CD4-positive, alpha-beta T cell treated with Interleukin-4 for 1 hour (primary cell): ENCODE measurements at regions not wholly inside any gene's neighbourhood (a gene's known extent, or its start where the extent isn't known, plus 50 kb on each side); places are given as distances from the start of the nearest gene placed in this dataset.
"Not testable (repeated sequence)": the region's sequence is repeated elsewhere in the genome, so short reads cannot be mapped to it uniquely, and the experiment has no call there.

Experiments
- DNase-seq, 2 donors: peaks; one replicate each; pipeline ENCODE4 v3.0.0-alpha.2; 2020 to 2022

DNA sequence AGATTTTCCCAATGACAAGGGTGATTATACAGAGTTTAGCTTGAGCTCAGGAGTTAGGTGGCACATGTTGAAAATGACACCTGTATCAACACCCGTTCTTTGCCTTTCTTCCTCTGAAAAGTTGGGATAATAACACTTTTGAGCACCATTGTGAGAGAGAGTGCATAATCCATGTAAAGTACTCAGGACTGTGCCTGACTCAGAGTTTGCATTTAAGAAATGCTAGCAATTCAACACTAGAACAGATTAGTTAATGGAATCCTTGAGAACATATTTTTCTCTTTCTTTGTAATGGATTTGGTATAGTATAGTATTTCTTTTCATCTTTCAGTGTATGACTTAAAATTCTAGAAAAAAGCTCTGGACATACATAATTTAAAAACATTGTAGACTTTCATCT is 449.2 kb downstream of the GJA1 start:
- no peak for DNase-seq

DNA sequence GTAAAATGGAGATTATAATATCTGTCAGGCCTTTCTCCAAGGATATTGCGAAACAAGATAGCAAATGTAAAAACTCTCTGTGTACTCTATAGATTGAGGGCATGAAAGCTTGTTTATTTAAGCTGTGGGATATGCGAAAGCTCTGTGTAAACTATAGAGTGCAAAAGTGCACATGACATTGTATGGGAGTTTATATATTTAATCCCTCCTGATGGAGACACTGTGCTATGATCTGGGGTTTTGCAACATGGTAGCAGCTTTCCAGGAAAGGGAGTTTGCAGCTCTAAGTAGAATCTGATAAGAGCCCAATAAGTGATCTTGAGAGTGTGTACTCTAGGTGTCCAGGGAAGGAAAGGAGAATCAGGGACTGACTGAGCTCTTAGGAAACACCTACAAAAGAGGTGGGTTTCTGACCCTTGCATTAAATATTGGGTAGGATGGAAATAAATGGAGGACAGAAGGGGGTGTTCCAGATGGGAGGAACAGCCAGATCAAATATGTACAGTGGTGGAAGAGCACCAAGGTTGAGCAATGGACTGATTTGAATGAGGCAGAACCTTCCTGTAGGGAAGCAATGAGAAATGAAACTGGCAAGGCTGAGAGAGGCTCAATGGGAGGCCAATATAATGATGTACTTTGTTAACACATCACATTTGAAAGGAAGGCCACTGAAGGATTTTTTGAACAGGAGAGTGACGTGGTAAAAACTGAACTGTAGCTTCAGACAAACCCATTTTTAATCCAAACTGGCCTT is 450.1 kb downstream of the GJA1 start:
- DNase-seq, result no peak

DNA sequence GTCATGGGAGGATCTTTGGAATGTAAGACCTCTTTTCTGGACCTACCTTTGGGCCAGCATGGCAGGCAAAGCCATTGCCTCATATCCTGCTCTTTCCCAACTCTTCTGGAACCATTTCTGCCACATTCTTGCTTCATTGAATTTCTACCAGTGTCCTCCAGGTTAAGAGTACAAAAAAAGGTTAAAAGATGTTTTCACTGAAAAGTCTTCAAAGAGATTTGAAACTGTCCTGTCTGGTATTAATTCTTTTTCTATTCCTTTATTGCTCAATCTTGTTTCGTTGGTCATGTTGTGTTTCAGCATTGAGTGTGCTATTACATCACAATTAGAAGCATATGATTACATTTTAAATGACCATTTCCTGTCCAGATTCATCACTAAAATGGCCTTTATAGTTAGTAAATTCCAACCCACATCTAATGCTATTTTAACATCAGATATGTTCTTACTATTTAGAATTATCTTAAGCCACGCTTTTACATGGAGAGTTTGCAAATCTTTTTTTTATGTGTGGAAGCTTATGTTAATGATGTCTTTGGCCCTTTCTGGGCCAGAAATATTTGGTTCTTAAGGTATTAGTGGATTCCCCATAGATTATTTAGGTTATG is 450.9 kb downstream of the GJA1 start:
- DNase-seq, result no peak

DNA sequence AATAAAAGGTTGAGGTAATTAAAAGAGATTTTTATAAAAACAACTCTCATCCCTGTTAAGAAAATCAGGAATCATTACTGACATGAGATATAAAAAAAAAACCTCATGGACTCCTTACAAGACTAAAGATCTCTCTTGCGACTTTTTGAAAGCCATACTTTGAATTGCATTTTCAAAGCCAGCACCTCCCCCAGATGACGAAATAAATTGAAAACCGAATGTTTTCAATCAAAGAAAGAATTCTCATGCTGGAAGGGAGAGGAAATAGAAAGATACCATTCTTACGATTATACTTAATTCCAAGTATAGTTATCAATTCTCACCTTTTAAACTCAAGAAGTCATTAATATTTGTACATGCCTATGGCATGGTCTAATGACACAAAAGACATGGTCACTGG is 452.3 kb downstream of the GJA1 start:
- no peak for DNase-seq

DNA sequence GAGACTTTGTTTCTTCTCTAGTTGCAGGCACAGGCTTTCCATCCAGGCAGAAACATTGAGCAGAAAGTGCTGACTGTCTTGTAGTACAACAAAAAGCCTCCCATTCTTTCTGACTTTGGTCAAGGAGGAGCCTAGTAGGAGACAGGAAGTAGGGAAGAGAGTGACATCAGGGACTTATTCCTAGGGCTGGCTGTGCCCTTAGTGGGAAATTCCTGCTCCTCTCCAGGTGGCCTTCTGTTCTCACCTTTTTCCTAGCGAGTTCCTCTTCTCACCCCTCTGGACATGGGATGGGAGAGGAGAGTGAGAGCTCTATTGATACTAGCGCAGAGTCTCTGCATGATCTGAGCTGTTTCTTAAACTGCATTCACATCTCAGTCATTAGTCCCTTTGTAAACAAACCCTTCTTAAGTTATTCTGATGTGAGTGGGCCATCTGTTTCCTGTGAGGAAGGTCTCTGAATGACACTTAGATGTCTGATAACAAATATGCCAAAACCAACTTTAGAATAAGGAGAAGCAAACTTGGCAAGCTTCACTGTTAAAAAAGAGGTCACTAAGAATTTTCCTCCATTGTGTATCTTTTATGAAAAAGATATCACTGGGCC is 455.0 kb downstream of the GJA1 start:
- no peak for DNase-seq

DNA sequence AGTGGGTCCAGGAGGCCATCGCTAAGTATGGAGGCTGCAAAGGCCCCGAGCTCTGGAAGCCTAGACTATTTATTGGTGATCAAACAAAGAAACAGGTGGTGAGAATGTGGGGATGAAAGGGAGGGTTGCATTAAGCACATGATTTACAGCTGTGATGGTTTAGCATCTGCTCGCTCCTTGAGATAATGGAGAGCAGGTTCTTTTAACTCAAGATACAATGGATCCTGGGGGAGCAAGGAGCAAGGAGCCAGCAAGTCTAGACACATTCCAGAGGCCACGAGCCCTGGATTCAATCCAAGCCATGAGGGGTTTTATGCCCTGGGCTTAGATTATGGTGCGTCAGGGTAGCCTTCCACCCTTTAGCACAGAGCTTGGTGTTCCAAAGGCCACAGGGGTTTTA is 460.3 kb downstream of the GJA1 start:
- DNase-seq, result not testable (repeated sequence)

DNA sequence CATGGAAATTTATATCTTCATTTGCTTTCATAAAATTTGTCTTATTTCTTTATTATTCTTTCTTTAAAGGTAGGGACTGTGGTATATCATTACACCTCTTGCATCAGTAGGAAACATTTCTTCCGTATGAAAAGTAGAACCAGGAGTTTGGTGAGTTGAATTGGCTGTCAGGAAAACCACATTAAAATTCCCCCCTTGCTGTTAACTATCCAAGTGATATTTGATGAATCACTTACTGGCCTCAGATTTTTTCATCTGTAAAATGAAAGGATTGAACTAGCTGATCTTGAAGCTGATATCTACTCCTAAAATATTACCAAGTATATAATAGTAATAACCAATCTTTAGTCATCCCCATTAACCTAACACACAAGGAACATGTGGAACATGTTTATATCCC is 460.9 kb downstream of the GJA1 start:
- no peak for DNase-seq

DNA sequence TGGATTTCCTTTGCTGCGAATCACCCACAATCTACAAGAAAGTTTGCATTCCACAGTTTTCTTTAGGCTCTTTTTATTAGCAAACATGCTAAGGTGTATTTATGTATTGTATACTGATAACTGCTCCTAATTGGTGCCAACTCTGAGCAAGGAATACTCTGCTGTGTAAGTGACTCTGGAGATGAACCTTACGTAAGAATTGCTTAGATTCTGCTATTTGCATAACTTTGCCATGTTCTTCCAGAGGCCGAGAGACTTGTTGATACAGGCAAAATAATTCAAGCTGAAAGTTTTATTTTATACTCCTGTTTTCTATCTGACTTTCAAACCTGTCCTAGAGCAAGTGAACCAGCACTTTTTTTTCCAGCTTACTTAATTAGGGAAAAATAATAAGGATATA is 461.3 kb downstream of the GJA1 start:
- no peak for DNase-seq

DNA sequence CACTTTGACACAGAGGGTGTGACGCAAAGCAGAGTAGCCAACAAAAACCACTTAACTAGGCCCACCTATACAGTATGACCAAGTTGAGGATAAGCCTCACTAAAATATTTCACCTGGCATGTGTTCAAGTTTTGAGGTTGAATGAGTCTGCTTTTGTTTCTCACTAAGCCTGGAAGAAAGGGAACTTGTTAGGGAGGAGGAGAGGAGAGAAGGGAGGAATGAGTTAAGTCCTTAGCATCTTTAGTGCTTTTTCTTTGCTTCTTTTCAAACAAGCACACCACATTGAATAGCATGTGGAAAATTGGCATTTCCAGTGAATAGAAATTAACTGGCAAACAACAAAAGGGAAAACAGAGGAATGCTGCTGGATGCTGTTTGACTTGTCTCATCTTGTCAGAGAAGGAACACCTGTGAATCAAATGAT is 461.9 kb downstream of the GJA1 start:
- no peak for DNase-seq

DNA sequence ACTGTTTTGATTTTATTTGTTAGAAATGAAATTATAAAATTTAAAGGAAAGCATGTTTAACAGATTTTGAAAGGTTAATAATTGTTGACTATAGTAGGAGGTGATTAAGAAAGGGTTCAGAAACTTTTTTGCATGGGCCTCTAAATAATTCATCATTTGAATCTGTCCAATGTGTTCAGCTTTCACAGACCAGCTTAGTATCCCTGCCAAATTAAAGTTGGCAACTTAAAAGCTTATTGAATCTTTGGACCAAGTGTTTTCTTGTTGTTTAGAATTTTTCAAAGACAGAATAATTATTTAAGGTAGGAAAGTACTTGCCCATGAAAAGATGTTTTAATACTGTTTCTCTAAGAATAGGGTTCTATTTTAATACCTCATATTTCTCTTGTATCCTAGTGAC is 466.0 kb downstream of the GJA1 start:
- no peak for DNase-seq

DNA sequence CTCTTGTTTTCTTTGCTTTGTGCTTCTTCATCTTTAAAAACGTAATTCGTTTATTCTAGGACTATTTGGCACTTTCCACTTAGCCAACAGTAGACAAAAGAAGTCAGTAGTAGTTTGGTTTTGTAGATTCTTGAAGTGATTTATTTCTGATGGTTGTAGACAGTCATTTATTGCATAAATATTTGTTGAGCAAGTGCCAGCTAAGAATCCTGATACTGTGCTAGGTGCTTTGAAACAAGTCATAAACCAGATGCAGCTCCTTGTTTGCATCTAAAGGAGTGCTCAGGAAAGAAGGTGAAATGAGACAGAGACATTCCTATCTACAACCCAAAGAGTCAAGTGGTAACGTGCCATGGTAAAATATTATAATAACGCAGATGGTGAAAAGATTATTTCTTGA is 469.1 kb downstream of the GJA1 start:
- no peak for DNase-seq

DNA sequence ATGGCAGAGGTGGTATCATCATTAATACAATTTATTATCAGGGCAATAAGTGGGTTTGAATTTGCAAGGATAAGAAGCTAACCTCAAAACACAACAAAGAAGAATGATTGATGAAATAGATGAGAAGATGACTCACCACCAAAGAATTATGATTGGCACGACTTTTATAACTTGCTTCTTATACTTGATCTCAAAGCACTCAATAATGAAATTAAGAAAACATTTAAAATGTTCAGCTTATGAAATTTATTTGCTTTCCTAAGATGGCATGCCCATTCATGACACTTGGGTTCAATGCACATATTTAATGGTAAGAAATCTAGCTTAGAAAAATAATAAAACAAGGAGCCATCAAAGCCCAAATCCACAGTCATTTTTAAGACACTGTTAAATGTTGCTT is 477.5 kb downstream of the GJA1 start:
- no peak for DNase-seq

DNA sequence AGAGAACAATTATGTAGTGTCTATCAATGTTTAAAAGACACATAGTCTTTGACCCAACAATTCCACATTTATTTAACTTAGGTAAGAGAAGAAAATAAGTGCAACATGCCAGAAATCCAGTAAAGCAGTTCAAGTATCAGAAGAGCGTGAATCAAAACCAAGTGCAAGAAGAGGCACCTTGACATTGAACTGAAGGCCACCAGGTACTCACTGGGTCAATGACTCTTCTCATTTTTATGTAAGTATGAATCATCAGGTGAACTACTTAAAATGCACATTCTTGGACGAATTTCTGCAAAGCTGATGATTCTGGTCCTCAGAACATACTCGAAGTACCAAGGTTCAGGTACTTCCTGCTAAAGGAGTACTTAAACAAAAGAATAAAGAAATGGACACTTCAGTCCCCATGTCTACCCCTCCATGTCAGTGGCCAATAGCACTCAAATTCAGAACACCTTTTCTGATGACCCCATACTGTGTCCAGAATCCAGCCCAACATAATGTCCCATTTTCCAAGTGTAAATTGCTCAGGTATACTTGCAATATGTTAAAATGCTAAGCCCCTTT is 481.9 kb downstream of the GJA1 start:
- DNase-seq, result no peak

DNA sequence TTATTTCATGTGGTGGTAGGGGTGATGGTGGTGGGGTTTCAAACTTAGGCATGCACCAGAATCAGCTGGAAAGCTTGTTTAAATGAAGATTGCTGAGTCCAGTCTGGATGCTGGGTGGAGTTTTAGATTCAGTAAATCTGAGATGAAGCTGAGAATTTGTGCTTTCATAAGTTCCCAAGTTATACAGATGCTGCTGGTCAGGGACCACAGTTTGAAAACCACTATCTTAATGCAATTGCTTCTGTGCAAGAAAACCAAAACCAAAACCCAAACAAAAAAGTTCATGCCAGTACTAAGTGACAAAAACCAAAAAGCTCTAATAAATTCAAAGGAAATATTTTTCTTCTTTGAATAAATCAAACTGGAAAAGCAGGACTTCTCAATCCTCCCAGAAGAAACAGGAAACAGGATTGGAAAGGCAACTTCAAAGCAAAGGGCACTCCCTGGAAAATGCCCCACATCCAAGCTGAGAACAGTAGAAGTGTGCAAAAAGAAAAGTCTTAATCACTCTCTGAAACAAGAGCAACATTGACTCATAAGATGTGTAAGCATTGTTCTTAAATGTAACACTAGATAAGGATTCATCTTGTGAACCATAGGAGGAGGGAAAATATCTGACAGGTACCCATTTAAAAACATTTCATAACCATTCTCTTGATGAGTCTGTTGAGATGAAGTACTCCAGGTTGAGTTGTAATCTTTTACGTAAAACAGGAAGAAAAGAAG is 481.5 kb upstream of the HSF2 start:
- DNase-seq, result no peak

DNA sequence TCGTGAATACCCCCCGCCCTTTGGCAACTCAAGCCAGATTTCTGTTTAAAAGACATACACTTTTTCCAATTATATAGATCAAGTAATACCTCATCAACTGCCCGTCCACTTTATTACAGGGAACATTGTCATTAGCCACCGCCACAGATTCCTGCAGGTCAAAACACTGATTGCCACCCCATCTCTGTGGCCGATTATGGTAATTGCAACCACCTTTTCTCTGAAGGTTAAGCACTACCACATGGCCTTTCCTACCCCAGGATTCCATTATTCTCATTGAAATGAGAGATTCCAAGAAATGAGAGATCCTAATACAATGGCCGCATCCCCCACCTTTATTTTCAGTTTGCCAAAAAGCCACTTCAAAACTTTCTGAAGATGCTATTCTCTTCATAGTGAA is 478.8 kb upstream of the HSF2 start:
- no peak for DNase-seq

DNA sequence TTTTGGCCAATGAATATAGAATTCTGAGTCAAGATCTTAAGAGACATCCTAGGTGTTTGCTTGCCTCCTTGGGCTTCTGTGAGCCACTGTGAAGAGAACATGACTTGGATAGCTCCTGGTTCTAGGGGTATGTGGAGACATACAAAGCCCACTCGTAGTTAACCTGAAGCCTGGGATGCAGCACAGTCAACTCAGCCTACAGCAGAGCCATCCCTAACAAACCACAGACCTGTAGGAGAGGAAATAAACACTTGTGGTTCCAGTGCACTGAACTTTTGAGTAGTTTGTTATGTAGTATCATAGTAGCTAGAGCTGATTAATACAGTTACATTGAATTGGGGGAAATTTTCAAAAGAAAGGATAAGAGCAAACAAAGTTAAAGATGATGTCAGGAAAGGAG is 474.4 kb upstream of the HSF2 start:
- DNase-seq, result no peak

DNA sequence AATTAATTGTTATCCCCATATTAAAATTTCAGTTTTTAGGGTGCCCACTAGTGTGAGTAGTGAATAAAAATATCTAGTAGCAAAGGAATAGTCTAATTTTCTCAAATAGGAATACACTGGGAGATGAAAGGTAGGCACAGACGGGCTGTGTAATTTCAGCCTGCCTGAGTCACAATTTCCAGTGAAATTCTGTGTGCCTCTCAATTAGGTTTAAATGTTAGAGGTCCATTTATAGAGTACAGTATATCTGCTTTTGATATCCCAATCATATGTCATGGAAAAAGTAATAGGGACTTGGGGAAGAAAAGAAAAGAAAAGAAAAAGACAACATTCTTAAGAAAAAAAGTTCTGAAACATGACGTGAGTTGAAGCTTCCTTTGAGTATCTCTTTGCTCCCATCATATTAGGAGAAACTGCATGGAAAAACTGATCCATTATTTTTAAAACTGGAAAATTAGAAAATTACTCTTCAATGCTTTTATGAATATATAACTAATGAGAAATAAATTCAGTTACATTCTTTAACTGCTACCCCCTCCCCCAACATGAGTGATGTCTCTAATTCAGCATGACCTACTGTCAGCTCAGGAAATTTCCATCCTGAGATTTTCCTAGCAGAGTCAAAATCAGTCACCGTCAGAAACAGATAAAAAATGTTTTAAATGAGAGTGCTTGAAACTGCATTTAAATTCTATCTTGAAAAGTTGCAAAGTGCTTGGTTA is 473.8 kb upstream of the HSF2 start:
- no peak for DNase-seq

DNA sequence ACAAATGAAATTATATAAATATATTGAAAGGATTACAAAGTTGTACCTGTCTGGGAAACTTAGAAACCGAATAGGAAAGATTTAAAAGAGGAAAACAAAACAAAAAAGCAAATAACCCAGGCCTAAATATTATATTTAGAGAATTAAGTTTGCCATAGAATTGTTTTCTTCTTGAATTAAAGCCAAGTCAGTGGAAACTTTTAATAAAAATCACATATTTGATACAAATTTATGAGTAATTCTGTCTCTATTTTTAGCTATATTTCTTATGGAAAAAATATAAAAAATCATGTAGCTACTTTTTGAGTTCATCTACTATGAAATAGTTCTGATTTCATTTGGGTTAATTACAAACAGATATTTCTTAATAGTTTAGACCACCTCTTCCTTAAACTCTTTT is 470.2 kb upstream of the HSF2 start:
- DNase-seq, result no peak

DNA sequence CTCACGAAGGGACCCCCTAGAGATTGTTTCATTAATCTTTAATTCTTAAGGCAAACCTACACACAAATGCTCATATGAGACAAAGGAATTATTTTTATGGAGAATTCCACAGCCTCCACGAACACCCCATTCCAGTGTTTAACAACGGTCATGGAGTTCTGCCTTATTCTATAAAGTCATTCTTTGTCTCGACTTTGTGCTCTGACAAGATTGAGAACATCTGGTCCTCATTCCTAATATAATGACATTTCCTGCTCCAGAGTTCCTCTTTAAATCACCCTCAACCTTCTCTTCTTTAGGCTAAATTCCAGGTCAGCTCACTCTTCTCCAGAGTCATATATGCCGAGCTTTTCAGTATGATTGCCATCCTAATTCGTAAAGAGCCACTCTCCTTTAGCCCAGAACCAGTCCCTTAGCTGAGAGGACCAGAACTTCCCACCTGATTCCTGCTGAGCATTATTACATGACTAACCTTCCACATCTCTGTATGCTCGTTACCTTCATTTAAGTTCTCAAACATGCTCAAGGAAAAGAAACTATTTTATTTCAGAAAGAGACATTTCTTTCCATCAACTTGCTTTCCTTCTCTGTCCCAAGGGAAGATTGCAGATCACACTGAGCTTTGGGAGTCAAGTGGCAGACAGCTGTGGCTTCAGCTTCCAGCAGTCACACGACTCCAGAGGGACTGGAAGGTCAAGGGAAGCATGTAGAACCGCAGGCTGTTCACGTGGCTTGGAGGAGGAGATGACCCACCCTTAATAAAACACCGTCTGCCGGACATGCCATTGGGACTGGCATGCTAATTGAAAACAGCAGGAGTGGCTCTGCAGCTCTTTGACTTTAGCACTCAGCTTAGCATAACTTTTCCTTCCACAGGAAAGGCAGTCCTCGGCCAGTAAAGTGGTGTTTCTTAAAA is 467.1 kb upstream of the HSF2 start:
- no peak for DNase-seq

DNA sequence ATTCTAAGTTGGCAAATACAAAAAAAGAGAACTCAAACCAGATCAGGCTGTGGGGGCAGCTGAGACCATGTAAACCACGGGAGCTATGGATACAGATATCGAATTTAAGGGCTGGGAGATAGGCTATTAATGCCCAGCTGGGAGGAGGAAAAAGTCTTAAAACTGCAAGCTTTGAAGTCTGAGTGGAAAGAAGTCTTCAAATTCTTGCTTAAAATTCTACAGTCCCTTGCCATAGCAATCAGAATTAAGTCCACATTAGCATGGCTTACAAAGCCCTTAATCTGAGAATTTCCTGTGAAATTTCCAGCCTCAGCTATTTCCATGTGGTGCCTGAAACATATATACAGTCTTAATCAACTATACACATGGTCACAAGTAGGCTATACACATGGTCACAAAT is 465.0 kb upstream of the HSF2 start:
- DNase-seq, result no peak

DNA sequence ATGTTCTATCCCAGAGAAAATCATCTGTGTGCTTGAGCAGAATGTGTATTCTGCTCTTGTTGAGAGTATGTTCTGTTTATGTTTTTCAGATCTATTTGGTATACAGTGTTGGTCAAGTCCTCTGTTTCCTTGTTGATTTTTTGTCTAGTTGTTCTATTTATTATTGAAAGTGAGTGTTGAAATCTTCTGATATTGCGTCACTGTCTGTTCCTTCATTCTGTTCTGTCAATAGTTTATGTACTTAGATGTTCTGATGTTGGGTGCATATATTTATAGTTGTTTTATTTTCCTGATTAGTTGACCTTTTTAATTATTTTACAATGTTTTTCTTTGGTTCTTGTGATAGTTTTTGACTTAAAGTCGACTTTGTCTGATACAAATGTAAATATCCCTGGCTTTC is 458.7 kb upstream of the HSF2 start:
- no peak for DNase-seq

DNA sequence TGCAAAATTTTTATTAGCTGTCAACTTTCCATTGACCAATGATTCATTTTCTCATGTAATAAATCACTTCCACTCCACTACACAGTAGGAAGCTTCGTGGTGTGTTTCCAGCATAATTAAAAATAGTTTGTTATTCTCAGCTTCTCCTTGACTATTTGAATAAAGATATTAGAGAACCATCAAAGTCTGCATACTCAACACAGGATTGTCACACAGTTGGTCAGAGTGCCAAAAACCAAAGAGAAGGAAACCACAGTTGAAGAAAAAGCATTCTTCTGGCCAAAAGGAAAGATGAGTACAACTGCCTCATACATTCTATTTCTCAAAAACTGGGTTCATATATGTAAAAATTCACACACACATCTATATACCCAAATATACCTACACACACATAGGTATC is 455.1 kb upstream of the HSF2 start:
- DNase-seq, result no peak
